ENCODE measurements at regions not wholly inside any gene's neighbourhood (a gene's known extent, or its start where the extent isn't known, plus 50 kb on each side); places are given as distances from the start of the nearest gene placed in this dataset.

DNA sequence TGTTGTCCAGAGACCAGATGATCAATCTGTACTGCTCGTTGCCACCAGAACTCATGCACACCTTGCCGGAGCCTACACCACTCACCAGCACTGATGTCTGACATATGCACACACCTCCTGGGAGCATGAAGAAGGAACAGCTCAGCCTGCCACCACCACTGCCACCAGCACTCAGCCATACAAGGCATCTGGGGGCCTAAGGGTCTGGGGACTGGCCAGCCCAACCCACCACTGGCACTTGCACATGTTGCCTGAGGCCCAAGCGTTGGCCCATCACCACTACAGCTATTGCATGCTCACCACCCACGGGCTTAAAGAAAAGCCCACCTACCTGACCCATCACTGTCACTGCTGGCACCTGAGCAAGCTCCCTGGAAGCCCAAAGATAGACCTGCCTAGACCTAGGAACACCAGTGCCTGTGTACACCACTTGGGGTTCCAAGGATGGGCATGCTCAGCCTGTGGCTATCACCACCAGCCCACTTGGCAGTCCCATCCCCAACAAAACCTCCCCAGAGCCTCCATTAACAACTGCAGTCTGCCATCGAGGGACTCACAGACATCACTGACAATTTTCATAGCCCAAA, 174.3 kb upstream of the GRID2 start:
- DNase-seq (ENCODE audit: extremely low read depth, low read depth) = no peak
- H3K4me3 ChIP-seq (replicated peaks; ENCODE audit: low read depth, low read length) = no peak overlapping the region
- TF ChIP-seq, protein P1, sequence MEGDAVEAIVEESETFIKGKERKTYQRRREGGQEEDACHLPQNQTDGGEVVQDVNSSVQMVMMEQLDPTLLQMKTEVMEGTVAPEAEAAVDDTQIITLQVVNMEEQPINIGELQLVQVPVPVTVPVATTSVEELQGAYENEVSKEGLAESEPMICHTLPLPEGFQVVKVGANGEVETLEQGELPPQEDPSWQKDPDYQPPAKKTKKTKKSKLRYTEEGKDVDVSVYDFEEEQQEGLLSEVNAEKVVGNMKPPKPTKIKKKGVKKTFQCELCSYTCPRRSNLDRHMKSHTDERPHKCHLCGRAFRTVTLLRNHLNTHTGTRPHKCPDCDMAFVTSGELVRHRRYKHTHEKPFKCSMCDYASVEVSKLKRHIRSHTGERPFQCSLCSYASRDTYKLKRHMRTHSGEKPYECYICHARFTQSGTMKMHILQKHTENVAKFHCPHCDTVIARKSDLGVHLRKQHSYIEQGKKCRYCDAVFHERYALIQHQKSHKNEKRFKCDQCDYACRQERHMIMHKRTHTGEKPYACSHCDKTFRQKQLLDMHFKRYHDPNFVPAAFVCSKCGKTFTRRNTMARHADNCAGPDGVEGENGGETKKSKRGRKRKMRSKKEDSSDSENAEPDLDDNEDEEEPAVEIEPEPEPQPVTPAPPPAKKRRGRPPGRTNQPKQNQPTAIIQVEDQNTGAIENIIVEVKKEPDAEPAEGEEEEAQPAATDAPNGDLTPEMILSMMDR (IDR thresholded peaks at IDR 0.05; ENCODE audit: low read depth, low read length, missing control alignments) = no peak

GRCh38 chr4:92136434-92136833, 167.3 kb upstream of the GRID2 start:
- TF ChIP-seq, protein P1 (IDR thresholded peaks at IDR 0.05; ENCODE audit: low read depth, low read length, missing control alignments) = no peak
- no peak overlapping the region for H3K4me3 ChIP-seq (replicated peaks; ENCODE audit: low read depth, low read length)
- no peak for DNase-seq (ENCODE audit: extremely low read depth, low read depth)

- no peak overlapping the region for H3K4me3 ChIP-seq (replicated peaks; ENCODE audit: low read depth, low read length)
- DNase-seq (ENCODE audit: extremely low read depth, low read depth) = no peak
- TF ChIP-seq, protein P1 (IDR thresholded peaks at IDR 0.05; ENCODE audit: low read depth, low read length, missing control alignments) = peak; percentile 6
Measured at GRCh38 chr4:92163348-92163747, 140.4 kb upstream of the GRID2 start.

GRCh38 chr4:92170340-92170739, 133.4 kb upstream of the GRID2 start:
- DNase-seq (ENCODE audit: extremely low read depth, low read depth) = no peak
- no peak overlapping the region for H3K4me3 ChIP-seq (replicated peaks; ENCODE audit: low read depth, low read length)
- TF ChIP-seq, protein P1 (IDR thresholded peaks at IDR 0.05; ENCODE audit: low read depth, low read length, missing control alignments) = no peak

DNA sequence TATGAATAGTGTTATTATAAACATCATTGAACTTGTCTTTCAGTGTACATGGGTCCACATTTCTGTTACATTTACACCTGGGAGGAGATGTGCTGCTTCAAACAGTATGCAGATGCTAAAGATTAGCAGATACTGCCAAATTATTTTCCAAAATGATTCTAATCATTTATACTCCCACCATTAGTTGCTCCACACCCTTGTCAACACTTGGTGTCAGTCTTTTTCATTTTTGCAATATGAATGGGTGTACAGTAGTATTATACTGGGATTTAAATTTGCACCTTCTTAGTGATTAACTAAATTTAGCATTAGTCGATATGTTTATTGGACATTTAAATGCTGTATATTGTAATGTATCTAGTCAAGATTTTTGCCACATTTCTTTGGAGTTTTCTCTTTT, 131.6 kb upstream of the GRID2 start:
- DNase-seq (ENCODE audit: extremely low read depth, low read depth) = no peak
- TF ChIP-seq, protein P1 (IDR thresholded peaks at IDR 0.05; ENCODE audit: low read depth, low read length, missing control alignments) = no peak
- H3K4me3 ChIP-seq (replicated peaks; ENCODE audit: low read depth, low read length) = no peak overlapping the region

GRCh38 chr4:92175250-92175649, 128.5 kb upstream of the GRID2 start:
- TF ChIP-seq, protein P1 (IDR thresholded peaks at IDR 0.05; ENCODE audit: low read depth, low read length, missing control alignments) = no peak
- DNase-seq (ENCODE audit: extremely low read depth, low read depth) = no peak
- H3K4me3 ChIP-seq (replicated peaks; ENCODE audit: low read depth, low read length) = no peak overlapping the region
